Fibroblast of the aortic adventitia (primary cell): ENCODE measurements at regions not wholly inside any gene's neighbourhood (a gene's known extent, or its start where the extent isn't known, plus 50 kb on each side); places are given as distances from the start of the nearest gene placed in this dataset.

Experiments
- DNase-seq: peaks from one replicate; pipeline ENCODE4 v3.0.0-alpha.2; 2010; ENCODE audit warnings: low read depth
- H3K4me3 ChIP-seq: 2 replicates; pipeline ENCODE4 v1.5.1; 2011; ENCODE audit warnings: low read depth, mild to moderate bottlenecking, control low read depth, low read length, moderate library complexity
- CTCF ChIP-seq: IDR thresholded peaks from 2 replicates; pipeline ENCODE4 v1.5.1; 2011; ENCODE audit warnings: mild to moderate bottlenecking, low read length, control low read depth, inconsistent platforms; ENCODE audit not compliant: insufficient read depth

GRCh38 chr4:104589264-104589868 is 94.7 kb upstream of the CXXC4 start:
- DNase-seq: no peak
- no peak overlapping the region for H3K4me3 ChIP-seq
- no peak for TF ChIP-seq CTCF

GRCh38 chr4:104591510-104591911 is 96.8 kb upstream of the CXXC4 start:
- no peak for DNase-seq

GRCh38 chr4:104592183-104592582 is 97.5 kb upstream of the CXXC4 start:
- H3K4me3 ChIP-seq: no peak overlapping the region
- no peak for TF ChIP-seq CTCF
- DNase-seq: no peak

More at GRCh38 chr4:104591510-104591911, 96.8 kb upstream of the CXXC4 start:
- no peak overlapping the region for H3K4me3 ChIP-seq
- TF ChIP-seq CTCF: no peak

GRCh38 chr4:104593019-104593418 is 98.3 kb upstream of the CXXC4 start:
- TF ChIP-seq CTCF: no peak
- peak; percentile 55 for DNase-seq
- no peak overlapping the region for H3K4me3 ChIP-seq

- H3K4me3 ChIP-seq: no peak overlapping the region
- DNase-seq: no peak
- TF ChIP-seq CTCF: no peak
Observed at GRCh38 chr4:104596189-104596588, 101.5 kb upstream of the CXXC4 start.

- no peak for TF ChIP-seq CTCF
- DNase-seq: no peak
- no peak overlapping the region for H3K4me3 ChIP-seq
Observed at GRCh38 chr4:104615496-104615895, 120.8 kb upstream of the CXXC4 start.

- no peak for TF ChIP-seq CTCF
- no peak for DNase-seq
- H3K4me3 ChIP-seq: no peak overlapping the region
Observed at GRCh38 chr4:104615926-104616325, 121.2 kb upstream of the CXXC4 start.
